HG02870 (cell line): ENCODE measurements at regions not wholly inside any gene's neighbourhood (a gene's known extent, or its start where the extent isn't known, plus 50 kb on each side); places are given as distances from the start of the nearest gene placed in this dataset.
A peak's percentile ranks its signal among the peaks of the same experiment; 100 is the strongest.
"Not testable (repeated sequence)": the region's sequence is repeated elsewhere in the genome, so short reads cannot be mapped to it uniquely, and the experiment has no call there.

Experiments used
- ATAC-seq: cut with Tn5 transposase; IDR thresholded peaks from one replicate; pipeline ENCODE4 v1.9.1; 2021; ENCODE audit warnings: mild to moderate bottlenecking, moderate library complexity; ENCODE audit not compliant: unreplicated experiment

GRCh38 chr12:45490232-45490881 is 239.1 kb upstream of the ARID2 start:
- ATAC-seq: no peak

DNA sequence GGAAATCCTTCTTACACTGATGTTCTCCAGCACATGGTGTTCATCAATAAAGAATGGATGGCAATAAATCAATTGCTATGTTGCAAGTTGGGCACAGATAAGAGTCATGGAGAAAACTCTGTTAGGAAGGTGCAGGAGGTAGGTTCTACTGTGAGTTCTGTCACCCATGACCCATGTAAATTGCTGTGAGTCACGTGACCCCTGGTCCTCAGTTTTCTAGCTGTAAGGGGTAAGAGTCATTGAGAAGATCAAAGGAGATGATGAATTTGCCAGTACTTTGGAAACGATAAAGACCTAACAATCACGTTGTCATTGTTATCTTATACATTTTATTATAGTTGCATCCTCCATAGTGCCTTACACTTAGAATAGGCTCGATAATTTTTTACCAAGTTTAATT is 235.2 kb upstream of the ARID2 start:
- ATAC-seq: no peak

GRCh38 chr12:45498645-45499044 is 230.9 kb upstream of the ARID2 start:
- no peak for ATAC-seq

DNA sequence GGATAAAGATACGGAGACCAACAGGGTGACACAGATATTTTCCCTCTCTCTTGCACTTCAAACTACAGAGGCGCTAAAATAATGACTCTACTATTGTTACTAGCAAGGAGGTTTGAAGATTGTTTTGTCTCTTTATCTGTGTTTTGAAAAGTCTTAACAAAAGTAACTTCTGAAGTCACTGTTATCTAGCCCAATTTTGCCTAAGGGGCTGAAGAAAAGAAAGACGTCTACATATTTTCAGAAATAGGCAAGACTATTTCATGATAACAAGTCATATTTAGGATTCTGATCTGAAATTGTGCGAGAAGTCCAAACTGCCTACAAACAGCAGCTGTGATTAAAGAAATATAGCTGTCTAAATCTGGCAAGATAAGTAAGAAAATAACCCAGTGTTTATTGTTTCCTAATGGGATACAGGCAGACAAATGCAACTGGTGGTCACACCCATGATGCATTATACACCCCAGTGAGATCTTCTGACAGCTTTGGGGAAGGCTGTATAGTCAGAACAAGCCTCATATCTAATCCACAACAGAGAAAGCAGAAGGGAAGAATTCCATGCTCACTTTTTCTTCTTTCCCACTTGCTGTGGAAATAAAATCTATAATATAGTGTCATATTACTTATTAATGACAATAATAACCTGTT is 226.9 kb upstream of the ARID2 start:
- ATAC-seq: no peak

- ATAC-seq: no peak
Measured at GRCh38 chr12:45503899-45504298, 225.6 kb upstream of the ARID2 start.

DNA sequence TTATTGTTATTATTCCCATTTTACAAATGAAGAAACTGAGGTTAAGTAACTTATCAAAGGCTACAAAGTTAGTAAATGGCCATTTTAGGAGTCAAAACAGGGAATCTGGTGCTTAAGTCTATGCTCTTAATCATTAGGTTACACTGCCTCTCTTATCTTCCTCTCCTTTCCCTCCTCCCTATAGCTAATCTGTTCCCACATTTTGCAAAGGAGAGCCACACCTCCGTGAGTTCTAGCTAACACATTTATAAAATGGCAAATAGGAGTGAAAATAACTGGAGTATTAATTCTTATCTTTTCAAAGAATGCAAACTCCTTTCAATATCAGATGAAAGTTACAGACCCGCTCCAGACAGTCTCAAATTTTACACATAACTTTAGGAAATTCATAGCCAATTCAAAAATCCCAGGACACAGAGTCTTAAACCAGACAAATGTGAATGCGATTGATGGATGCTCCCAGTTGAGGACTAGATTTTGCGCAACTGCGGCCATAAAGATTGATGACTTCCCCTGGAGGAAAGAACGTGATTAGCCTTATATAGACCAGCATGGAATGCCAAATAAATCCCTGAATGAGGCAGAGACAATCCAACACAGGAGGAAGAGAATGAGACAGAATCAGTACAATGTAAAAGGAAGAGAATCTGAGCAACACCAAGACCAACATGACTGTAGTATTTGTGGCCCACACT is 225.0 kb upstream of the ARID2 start:
- ATAC-seq: no peak

DNA sequence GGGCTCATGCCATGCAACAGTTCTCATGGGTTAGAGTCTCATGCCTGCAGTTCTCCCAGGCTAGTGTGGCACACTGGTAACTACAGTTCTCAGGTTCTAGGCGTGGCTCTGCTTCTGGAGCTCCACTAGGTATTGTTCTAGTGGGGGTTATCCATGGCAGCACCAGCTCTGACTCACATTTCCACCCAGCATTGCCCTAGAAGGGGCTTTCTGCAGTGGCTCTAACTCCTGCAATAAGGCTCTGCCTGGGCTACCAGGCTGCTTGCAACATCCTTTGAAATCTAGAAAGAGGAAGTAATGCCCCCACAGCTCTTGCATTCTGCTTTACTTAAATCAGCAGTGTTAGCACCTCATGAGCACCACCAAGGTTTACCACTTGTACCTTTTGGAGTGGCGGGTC is 220.3 kb upstream of the ARID2 start:
- peak; percentile 54 for ATAC-seq

- ATAC-seq: no peak
Measured at GRCh38 chr12:45509621-45510020, 219.9 kb upstream of the ARID2 start.

GRCh38 chr12:45517381-45517780 is 212.1 kb upstream of the ARID2 start:
- no peak for ATAC-seq

DNA sequence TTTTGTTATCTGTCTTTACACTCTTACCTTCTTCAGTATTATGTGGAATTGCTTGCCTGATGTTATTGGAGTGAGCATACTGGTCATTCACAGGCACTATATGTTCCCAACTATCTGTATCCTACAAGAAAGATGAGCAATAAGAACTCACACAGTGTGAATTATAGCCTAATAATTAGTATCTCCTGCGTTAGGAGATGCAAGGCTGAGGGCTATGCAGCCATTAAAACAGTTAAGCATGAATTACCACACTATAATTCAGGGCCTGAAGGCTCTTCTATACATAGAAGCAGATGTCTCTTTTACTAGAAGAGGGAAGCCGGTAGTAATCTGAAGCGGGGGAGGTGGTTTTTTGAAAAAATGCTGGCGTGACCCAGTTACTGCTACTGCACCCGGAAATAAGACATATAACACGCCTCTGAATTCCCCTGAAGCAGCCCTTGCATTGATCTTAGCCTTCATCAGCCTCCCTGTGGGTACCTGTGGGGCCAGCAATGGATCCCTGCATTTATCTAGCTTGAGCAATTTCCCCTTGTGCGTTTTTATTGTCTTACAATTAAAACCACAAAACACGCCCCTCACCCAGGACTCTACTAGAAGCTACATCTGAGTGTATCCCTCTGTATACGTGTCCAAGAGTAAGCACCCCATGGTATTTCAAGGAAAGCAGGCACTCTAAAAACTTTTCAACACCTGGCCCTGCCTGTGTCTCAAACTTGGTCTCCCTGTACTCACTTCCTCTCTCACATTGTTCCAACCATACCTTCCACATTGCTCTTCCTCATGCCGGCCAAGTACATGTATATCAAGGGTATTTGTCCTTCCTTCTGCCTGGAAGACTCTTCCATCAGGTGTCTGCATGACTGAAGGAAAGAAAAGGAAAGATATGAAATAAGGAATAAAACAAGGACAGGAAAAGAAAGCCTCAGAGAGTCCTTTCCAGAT is 210.9 kb upstream of the ARID2 start:
- ATAC-seq: no peak

DNA sequence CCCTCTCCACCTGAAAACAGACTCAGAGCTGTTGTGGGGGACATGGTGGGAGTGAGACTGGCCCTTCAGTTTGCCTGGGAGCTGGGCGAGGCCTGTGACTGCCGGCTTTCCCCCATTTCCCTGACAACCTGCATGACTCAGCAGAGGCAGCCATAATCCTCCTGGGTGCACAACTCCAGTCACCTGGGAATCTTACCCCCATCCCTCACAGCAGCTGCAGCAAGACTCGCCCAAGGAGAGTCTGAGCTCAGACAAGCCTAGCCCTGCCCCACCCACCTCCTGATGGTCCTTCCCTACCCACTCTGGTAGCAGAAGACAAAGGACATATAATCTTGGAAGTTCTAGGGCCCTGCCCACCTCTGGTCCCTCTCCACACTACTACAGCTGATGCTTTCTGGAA is 207.3 kb upstream of the ARID2 start:
- ATAC-seq: no peak

GRCh38 chr12:45526823-45527222 is 202.7 kb upstream of the ARID2 start:
- not testable (repeated sequence) for ATAC-seq

DNA sequence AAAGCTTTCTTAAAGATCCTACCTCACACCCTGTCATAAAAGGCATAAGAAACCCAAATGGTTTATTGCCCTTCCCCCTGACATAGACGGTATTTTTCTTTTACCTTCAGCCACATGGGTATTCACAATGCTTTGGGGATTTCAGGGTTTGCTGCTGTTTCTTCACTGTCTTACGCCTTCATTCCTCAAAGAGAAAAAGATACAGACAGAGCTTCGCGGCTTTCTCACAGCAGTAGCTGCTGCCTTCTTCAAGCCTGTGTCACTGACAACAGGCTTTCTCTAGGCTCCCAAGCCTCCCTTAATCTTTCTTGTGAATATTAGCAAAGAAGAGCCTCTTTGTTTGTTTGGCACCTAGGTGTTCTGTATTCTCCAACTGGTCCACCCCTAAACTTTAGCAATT is 197.4 kb upstream of the ARID2 start:
- no peak for ATAC-seq

- ATAC-seq: no peak
Measured at GRCh38 chr12:45535610-45536180, 193.8 kb upstream of the ARID2 start.

DNA sequence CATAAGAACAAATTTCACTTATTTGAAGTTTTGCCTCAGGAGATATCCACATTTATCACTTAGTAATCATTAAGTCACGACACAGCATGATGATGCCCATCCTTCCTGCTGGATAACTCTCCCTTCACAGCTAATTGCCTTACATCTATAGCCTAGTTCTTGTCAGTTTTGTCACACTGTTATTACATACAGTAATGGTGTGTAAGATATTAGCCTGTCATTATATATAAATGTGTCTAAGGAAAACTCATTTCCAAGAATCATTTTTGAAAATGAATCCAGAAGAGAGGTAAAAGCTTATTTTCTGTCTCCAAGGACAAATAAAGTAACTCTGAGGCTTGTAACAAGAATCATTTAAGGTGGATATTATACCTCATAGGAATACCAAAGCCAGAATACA is 193.2 kb upstream of the ARID2 start:
- no peak for ATAC-seq

GRCh38 chr12:45540661-45541341 is 188.7 kb upstream of the ARID2 start:
- ATAC-seq: no peak

GRCh38 chr12:45543887-45544286 is 185.6 kb upstream of the ARID2 start:
- peak; percentile 89 for ATAC-seq

- no peak for ATAC-seq
Measured at GRCh38 chr12:45546545-45546944, 183.0 kb upstream of the ARID2 start.

DNA sequence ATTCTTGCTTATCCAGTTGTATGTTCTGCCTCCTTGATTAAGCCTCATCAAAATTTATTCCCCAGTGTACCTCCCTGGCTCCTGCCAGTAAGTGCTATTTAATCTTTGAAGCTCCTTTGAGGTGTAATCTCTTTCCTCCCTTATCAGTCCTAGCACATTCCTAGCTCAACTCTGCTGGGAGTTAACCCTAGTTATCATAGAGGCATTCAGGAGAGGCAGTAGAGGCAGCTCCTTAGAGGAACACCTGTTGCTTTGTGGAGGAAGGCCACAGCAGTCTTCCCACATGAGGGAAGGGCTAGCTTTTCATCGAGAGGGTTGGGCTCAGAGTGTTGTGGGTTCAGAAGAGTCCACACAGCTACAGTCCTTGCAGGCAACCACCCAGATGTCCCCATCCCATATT is 182.4 kb upstream of the ARID2 start:
- no peak for ATAC-seq

DNA sequence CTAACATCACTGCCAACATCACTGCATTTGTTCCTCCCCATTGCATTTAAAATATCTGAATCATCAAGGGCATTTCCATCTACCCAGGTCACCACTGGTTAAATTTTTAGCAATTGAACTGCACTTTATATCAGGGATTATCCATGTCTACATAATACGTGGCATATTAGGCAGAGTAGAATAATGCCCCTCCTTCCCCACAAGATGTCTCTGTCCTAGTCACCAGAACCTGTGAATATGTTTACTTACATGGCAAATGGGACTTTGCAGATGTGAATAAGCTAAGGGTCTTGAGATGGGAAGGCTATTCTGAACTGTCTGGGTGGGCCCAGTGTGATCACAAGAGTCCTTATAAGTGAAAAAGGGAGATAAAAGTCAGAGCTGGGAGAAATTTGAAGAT is 181.7 kb upstream of the ARID2 start:
- ATAC-seq: no peak
